Psoas muscle (tissue), 7 donors: ENCODE measurements at regions not wholly inside any gene's neighbourhood (a gene's known extent, or its start where the extent isn't known, plus 50 kb on each side); places are given as distances from the start of the nearest gene placed in this dataset.

ENCODE experiments used
- ATAC-seq, 4 donors: fragments of 200-7000 bp; cut with Tn5 transposase; one replicate each; pipeline ENCODE4 v1.9.1; 2020; ENCODE audit warnings: moderate library complexity in 3 of 4, mild to moderate bottlenecking in 2 of 4
- DNase-seq, 2 donors: peaks; one replicate each; pipeline ENCODE4 v3.0.0-alpha.2; 2020
- H3K27ac ChIP-seq: fragments of 200-600 bp; one replicate; pipeline ENCODE4 v1.8.0; 2022
- H3K27me3 ChIP-seq, 3 donors: fragments of 200-600 bp in 1 of 3; one replicate each; pipeline versions ENCODE4 v1.6.1 to v1.8.0; 2013 to 2022; ENCODE audit warnings: low read length in 2 of 3, mild to moderate bottlenecking in 2 of 3, moderate library complexity in 1 of 3; ENCODE audit not compliant: insufficient read depth in 3 of 3
- H3K36me3 ChIP-seq, 2 donors: fragments of 200-600 bp in 1 of 2; one replicate each; pipeline versions ENCODE4 v1.6.1 to v1.8.0; 2013 to 2022; ENCODE audit warnings: low read depth in 1 of 2, mild to moderate bottlenecking in 1 of 2, moderate library complexity in 1 of 2; ENCODE audit not compliant: insufficient read depth in 1 of 2
- H3K4me1 ChIP-seq: fragments of 200-600 bp; one replicate; pipeline ENCODE4 v1.8.0; 2022
- H3K4me3 ChIP-seq: fragments of 200-600 bp; one replicate; pipeline ENCODE4 v1.8.0; 2022; ENCODE audit warnings: mild to moderate bottlenecking
- H3K9me3 ChIP-seq: fragments of 200-600 bp; one replicate; pipeline ENCODE4 v1.8.0; 2022
- CTCF ChIP-seq: fragments of 200-600 bp; IDR thresholded peaks from one replicate; pipeline ENCODE4 v1.8.0; 2022; ENCODE audit warnings: antibody characterized with exemption
- WGBS, 3 donors: extraction: QIAGEN DNeasy Blood & Tissue Kit; methylation state at CpG; one replicate each; pipeline versions ENCODE4 v1.1.6 to v1.1.7; 2013; 5-methylcytosine and 5-hydroxymethylcytosine counted together
- intact Hi-C, 2 donors: fragments of 100-400 bp; cut with DNase I; formaldehyde crosslinking; loops; one replicate each; pipeline versions ENCODE4 v1.11.0 to v1.14.2; 2022
- donor health status: healthy with polysubstance abuse.
- donor health status: DM: no; HTN: no; CAD: no; lungs with moderate emphysema.
- donor health status: Bipolar disorder and iron deficiency.
- donor health status: healthy.
- donor health status: DM: yes; HTN: yes; CAD: no.
- donor health status: DM: no; HTN: no; CAD: no.
- donor health status: DM: yes; HTN: yes; CAD: no.

GRCh38 chr15:29910068-29910467, 87.8 kb upstream of the TJP1 start:
- TF ChIP-seq CTCF, result no peak
- intact Hi-C loops, result loop anchor here in 1 of 2 donors (5.0 kb wide), 1 partner anchor 83 kb away; no protein-coding TSS in a partner anchor
- no peak for ATAC-seq

GRCh38 chr15:29904757-29905417, 82.6 kb upstream of the TJP1 start:
- WGBS, 3 donors, result 59 to 70% (median 70%) methylated on average over 4 of the region's 4 CpGs
- ATAC-seq, result no peak
- H3K4me3 ChIP-seq, result no peak overlapping the region
- no peak for DNase-seq
- intact Hi-C loops, result no loop called here
- H3K27me3 ChIP-seq, result no peaks in the 10 kb centered on the region
- H3K9me3 ChIP-seq, result no peaks in the 10 kb centered on the region
- no peaks in the 10 kb centered on the region for H3K36me3 ChIP-seq
- H3K27ac ChIP-seq, result no peak overlapping the region
- TF ChIP-seq CTCF, result no peak
- H3K4me1 ChIP-seq, result no peaks in the 10 kb centered on the region

More at GRCh38 chr15:29910068-29910467, 87.8 kb upstream of the TJP1 start:
- WGBS, 3 donors, result 58 to 62% (median 61%) methylated on average over 3 of the region's 3 CpGs
- H3K4me3 ChIP-seq, result no peak overlapping the region
- H3K27me3 ChIP-seq, result no peaks in the 10 kb centered on the region
- no peaks in the 10 kb centered on the region for H3K36me3 ChIP-seq
- no peak for DNase-seq
- no peaks in the 10 kb centered on the region for H3K4me1 ChIP-seq
- no peaks in the 10 kb centered on the region for H3K9me3 ChIP-seq
- no peak overlapping the region for H3K27ac ChIP-seq

GRCh38 chr15:29903785-29904464, 81.7 kb upstream of the TJP1 start:
- no peaks in the 10 kb centered on the region for H3K4me1 ChIP-seq
- H3K4me3 ChIP-seq, result no peak overlapping the region
- no peaks in the 10 kb centered on the region for H3K36me3 ChIP-seq
- no peak overlapping the region for H3K27ac ChIP-seq
- H3K9me3 ChIP-seq, result no peaks in the 10 kb centered on the region
- no peak for DNase-seq
- 86 to 93% (median 92%) methylated on average over 6 of the region's 6 CpGs for WGBS, 3 donors
- ATAC-seq, result no peak
- intact Hi-C loops, result no loop called here
- no peak for TF ChIP-seq CTCF
- no peaks in the 10 kb centered on the region for H3K27me3 ChIP-seq

DNA sequence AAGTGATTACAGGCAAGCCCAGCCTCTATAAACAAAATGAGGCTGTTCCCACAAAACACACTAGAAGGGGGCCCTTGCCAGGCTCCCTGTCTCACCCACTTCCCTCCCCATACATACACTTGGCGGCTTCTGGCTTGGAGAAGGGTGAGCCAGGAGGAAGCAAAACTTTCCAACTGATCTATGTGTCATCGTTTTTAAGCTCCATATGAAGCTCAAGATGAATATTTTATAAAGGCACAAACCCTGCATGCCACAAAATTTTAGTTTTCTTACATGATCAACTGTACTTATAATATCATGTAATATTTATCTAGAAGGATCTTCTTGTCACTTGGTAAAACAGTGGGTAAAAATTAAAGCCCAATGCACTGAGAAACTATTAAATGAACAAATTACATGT, 80.8 kb upstream of the TJP1 start:
- no peak overlapping the region for H3K27ac ChIP-seq
- WGBS, 3 donors, result 78 to 83% (median 79%) methylated on average over 2 of the region's 2 CpGs
- no peak for TF ChIP-seq CTCF
- ATAC-seq (no peak), DNase-seq (no peak)
- H3K9me3 ChIP-seq, result no peaks in the 10 kb centered on the region
- H3K4me3 ChIP-seq, result no peak overlapping the region
- H3K27me3 ChIP-seq, result no peaks in the 10 kb centered on the region
- intact Hi-C loops, result no loop called here
- no peaks in the 10 kb centered on the region for H3K4me1 ChIP-seq
- H3K36me3 ChIP-seq, result no peaks in the 10 kb centered on the region
